Astrocyte of the cerebellum (primary cell): ENCODE measurements at regions not wholly inside any gene's neighbourhood (a gene's known extent, or its start where the extent isn't known, plus 50 kb on each side); places are given as distances from the start of the nearest gene placed in this dataset.

Experiments
- DNase-seq: peaks from one replicate; pipeline ENCODE4 v3.0.0-alpha.2; 2011; ENCODE audit warnings: low read depth
- H3K4me3 ChIP-seq: 2 replicates; pipeline ENCODE4 v1.5.1; 2011; ENCODE audit warnings: mild to moderate bottlenecking, low read depth, low read length, moderate library complexity
- CTCF ChIP-seq: IDR thresholded peaks from 2 replicates; pipeline ENCODE4 v1.5.1; 2012; ENCODE audit warnings: low read length, low read depth, moderate library complexity, mild to moderate bottlenecking; ENCODE audit errors: missing control alignments
- in situ Hi-C: cut with HindIII; loops from 2 replicates; pipeline ENCODE4 v1.10.0; 2017; ENCODE audit warnings: low sequenced_read_pairs

DNA sequence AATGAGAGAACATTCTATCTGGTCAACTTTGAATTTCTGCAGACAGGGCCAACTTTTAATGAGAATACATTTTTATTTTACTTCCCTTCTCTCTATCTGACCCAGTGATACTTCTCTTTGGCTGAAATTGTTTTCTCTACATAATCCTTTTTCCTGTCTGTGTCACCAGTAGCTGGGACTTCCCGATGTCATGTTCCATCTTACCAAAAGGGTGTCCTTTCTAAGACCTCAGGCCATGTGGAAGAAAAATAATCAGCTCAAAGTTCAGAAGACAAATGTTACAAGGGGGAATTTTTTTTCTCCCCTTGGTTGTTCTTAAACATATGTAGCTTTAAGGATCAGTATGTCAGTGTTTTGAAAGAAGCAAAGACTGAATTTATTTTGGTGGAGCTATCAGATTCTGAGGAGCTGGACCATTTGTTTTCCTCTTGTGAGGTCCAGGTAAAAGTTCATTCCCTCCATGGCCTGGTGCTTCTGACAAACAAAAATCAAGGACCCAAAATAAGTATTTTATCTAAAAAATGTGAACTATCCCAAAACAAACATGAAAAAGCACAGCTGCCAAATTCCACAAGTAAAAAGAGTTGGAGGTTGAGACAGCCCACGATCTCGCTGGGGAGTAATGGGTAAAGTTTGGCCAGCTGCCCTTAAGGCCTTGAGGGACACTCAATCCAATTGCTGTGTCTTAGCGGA lies 859.4 kb upstream of the NR2F2 start:
- peak; percentile 5 for DNase-seq
- TF ChIP-seq CTCF: no peak
- in situ Hi-C loops: no loop called here
- no peak overlapping the region for H3K4me3 ChIP-seq

GRCh38 chr15:95471690-95472086 lies 858.8 kb upstream of the NR2F2 start:
- in situ Hi-C loops: no loop called here
- H3K4me3 ChIP-seq: no peak overlapping the region
- no peak for TF ChIP-seq CTCF
- no peak for DNase-seq

DNA sequence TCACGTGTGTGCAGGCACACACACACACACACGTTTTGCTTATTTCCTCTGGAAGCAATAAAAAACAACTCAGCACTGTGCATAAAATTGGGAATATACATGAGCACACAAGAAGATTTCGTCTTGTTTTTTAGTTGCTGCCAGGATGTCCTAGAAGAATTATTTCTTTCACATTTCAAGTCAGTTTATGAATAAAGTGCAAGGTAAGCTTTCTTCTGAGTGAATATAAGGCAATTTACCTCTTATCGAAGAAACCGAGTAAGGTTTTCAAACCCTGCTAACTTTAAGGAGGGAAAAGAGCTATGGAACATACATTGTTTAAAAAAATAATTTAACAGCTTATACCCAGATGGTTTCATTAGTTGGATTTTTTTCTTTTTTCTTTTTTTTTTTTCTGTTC lies 855.4 kb upstream of the NR2F2 start:
- TF ChIP-seq CTCF: no peak
- no peak for DNase-seq
- in situ Hi-C loops: no loop called here
- no peak overlapping the region for H3K4me3 ChIP-seq

- no peak for DNase-seq
- TF ChIP-seq CTCF: no peak
- in situ Hi-C loops: no loop called here
- no peak overlapping the region for H3K4me3 ChIP-seq
Observed at GRCh38 chr15:95479308-95479707, 851.2 kb upstream of the NR2F2 start.

DNA sequence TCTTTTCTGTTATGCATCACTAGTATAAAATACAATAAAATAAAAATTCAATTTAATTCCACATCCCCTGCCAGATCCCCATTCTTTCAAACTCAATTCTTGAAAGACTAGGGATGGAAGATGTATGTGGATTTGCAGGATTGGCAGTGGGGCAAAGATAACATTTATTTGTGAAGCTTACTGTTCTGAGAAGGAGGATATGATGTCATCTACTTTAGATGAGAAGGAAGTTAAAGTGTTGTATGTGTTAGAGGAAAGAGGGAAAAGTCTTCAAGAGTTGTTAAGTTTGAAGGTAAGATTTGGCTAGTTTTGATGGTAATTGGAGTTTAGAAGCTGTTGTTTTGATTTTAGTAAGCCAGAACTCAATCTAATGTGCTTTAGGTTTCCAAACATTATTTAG lies 845.1 kb upstream of the NR2F2 start:
- no peak overlapping the region for H3K4me3 ChIP-seq
- no peak for DNase-seq
- TF ChIP-seq CTCF: no peak
- in situ Hi-C loops: no loop called here

DNA sequence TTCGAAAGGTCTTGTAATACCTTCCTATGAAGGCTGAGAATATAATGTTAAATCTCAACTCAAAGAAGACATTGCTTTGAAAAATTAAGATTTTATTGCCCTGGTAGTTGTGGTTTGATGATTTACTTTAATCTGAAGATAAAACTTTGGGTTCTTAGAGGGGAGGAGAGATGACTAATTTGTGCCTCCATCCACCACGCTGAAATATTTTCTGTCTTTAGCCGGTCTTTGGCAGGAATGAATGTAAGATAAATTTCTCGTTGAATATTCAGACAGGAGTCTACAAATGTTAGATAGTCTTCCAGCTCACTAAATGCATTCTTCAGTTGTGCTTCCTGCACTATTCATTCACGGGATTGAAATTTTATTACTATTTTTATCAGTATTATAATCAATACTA lies 844.3 kb upstream of the NR2F2 start:
- no peak for DNase-seq
- no peak overlapping the region for H3K4me3 ChIP-seq
- in situ Hi-C loops: no loop called here
- TF ChIP-seq CTCF: no peak
